ENCODE measurements at regions not wholly inside any gene's neighbourhood (a gene's known extent, or its start where the extent isn't known, plus 50 kb on each side); places are given as distances from the start of the nearest gene placed in this dataset.

GRCh38 chr5:91712718-91713117 lies 329.6 kb upstream of the ARRDC3 start:
- TF ChIP-seq, protein P1, sequence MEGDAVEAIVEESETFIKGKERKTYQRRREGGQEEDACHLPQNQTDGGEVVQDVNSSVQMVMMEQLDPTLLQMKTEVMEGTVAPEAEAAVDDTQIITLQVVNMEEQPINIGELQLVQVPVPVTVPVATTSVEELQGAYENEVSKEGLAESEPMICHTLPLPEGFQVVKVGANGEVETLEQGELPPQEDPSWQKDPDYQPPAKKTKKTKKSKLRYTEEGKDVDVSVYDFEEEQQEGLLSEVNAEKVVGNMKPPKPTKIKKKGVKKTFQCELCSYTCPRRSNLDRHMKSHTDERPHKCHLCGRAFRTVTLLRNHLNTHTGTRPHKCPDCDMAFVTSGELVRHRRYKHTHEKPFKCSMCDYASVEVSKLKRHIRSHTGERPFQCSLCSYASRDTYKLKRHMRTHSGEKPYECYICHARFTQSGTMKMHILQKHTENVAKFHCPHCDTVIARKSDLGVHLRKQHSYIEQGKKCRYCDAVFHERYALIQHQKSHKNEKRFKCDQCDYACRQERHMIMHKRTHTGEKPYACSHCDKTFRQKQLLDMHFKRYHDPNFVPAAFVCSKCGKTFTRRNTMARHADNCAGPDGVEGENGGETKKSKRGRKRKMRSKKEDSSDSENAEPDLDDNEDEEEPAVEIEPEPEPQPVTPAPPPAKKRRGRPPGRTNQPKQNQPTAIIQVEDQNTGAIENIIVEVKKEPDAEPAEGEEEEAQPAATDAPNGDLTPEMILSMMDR (IDR thresholded peaks at IDR 0.05): no peak
- TF ChIP-seq POLR2A (IDR thresholded peaks at IDR 0.05): no peak
